ENCODE measurements at regions not wholly inside any gene's neighbourhood (a gene's known extent, or its start where the extent isn't known, plus 50 kb on each side); places are given as distances from the start of the nearest gene placed in this dataset.

GRCh38 chr2:19675856-19676460, 225.8 kb downstream of the TTC32 start:
- no peak for TF ChIP-seq CTCF (IDR thresholded peaks at IDR 0.05; ENCODE audit: insufficient read depth, low read depth, low read length, missing control alignments)
- H3K4me3 ChIP-seq (ENCODE audit: low read depth, low read length), result no peak overlapping the region
- no peak for DNase-seq (ENCODE audit: low read depth)

GRCh38 chr2:19675003-19675629, 226.7 kb downstream of the TTC32 start:
- TF ChIP-seq CTCF (IDR thresholded peaks at IDR 0.05; ENCODE audit: insufficient read depth, low read depth, low read length, missing control alignments), result no peak

GRCh38 chr2:19674051-19675002, 227.5 kb downstream of the TTC32 start:
- no peak for DNase-seq (ENCODE audit: low read depth)
- TF ChIP-seq CTCF (IDR thresholded peaks at IDR 0.05; ENCODE audit: insufficient read depth, low read depth, low read length, missing control alignments), result no peak

More at GRCh38 chr2:19675003-19675629, 226.7 kb downstream of the TTC32 start:
- DNase-seq (ENCODE audit: low read depth), result no peak
- H3K4me3 ChIP-seq (ENCODE audit: low read depth, low read length), result no peak overlapping the region

GRCh38 chr2:19673213-19673791, 228.5 kb downstream of the TTC32 start:
- no peak overlapping the region for H3K4me3 ChIP-seq (ENCODE audit: low read depth, low read length)
- DNase-seq (ENCODE audit: low read depth), result no peak
- no peak for TF ChIP-seq CTCF (IDR thresholded peaks at IDR 0.05; ENCODE audit: insufficient read depth, low read depth, low read length, missing control alignments)

More at GRCh38 chr2:19674051-19675002, 227.5 kb downstream of the TTC32 start:
- H3K4me3 ChIP-seq (ENCODE audit: low read depth, low read length), result no peak overlapping the region

GRCh38 chr2:19671916-19672315, 229.9 kb downstream of the TTC32 start:
- TF ChIP-seq CTCF (IDR thresholded peaks at IDR 0.05; ENCODE audit: insufficient read depth, low read depth, low read length, missing control alignments), result no peak

GRCh38 chr2:19671311-19671710, 230.5 kb downstream of the TTC32 start:
- TF ChIP-seq CTCF (IDR thresholded peaks at IDR 0.05; ENCODE audit: insufficient read depth, low read depth, low read length, missing control alignments), result no peak
- no peak for DNase-seq (ENCODE audit: low read depth)
- no peak overlapping the region for H3K4me3 ChIP-seq (ENCODE audit: low read depth, low read length)

More at GRCh38 chr2:19671916-19672315, 229.9 kb downstream of the TTC32 start:
- H3K4me3 ChIP-seq (ENCODE audit: low read depth, low read length), result no peak overlapping the region
- no peak for DNase-seq (ENCODE audit: low read depth)
